Natural killer cell (primary cell): ENCODE measurements at regions not wholly inside any gene's neighbourhood (a gene's known extent, or its start where the extent isn't known, plus 50 kb on each side); places are given as distances from the start of the nearest gene placed in this dataset.

Experiments
- ATAC-seq, 3 donors: fragments of 150-1000 bp in 2 of 3; fragments of 200-7000 bp in 1 of 3; cut with Tn5 transposase; 1 replicate in 1 of 3; 2 replicates in 2 of 3; pipeline ENCODE4 v1.10.0; 2021; ENCODE audit warnings: mild to moderate bottlenecking in 2 of 3, moderate library complexity in 2 of 3
- DNase-seq, 2 donors: peaks; one replicate each; pipeline versions ENCODE4 v3.0.0 to v3.0.0-alpha.2; 2013 to 2021; ENCODE audit warnings: mixed read lengths in 1 of 2
- H3K27ac ChIP-seq: one replicate; pipeline ENCODE4 v1.5.1; 2013; ENCODE audit warnings: mild to moderate bottlenecking, low read length
- H3K27me3 ChIP-seq: one replicate; pipeline ENCODE4 v1.6.1; 2013; ENCODE audit warnings: low read length; ENCODE audit not compliant: control insufficient read depth, insufficient read depth
- H3K36me3 ChIP-seq: one replicate; pipeline ENCODE4 v1.6.1; 2013; ENCODE audit warnings: low read length; ENCODE audit not compliant: control insufficient read depth, insufficient read depth
- H3K4me1 ChIP-seq: one replicate; pipeline ENCODE4 v1.6.1; 2013; ENCODE audit warnings: low read length; ENCODE audit not compliant: control insufficient read depth, insufficient read depth
- H3K4me3 ChIP-seq: one replicate; pipeline ENCODE4 v1.5.1; 2013; ENCODE audit warnings: low read length
- H3K9me3 ChIP-seq: one replicate; pipeline ENCODE4 v1.6.1; 2013; ENCODE audit warnings: low read length; ENCODE audit not compliant: control insufficient read depth, insufficient read depth
- H3K27ac Mint-ChIP-seq, 2 donors: one replicate each; pipeline ENCODE4 v1.8.0; 2022; ENCODE audit warnings: mild to moderate bottlenecking in 2 of 2, mixed read lengths in 2 of 2, moderate library complexity in 1 of 2
- H3K27me3 Mint-ChIP-seq, 2 donors: one replicate each; pipeline ENCODE4 v1.8.0; 2022; ENCODE audit warnings: low read depth in 2 of 2, mixed read lengths in 2 of 2
- H3K36me3 Mint-ChIP-seq: one replicate; pipeline ENCODE4 v1.8.0; 2022; ENCODE audit warnings: mixed read lengths
- H3K4me1 Mint-ChIP-seq, 2 donors: one replicate each; pipeline ENCODE4 v1.8.0; 2022; ENCODE audit warnings: mixed read lengths in 2 of 2
- H3K4me3 Mint-ChIP-seq: one replicate; pipeline ENCODE4 v1.8.0; 2022; ENCODE audit warnings: mild to moderate bottlenecking, moderate library complexity, mixed read lengths
- H3K9me3 Mint-ChIP-seq, 2 donors: one replicate each; pipeline ENCODE4 v1.8.0; 2022; ENCODE audit warnings: mixed read lengths in 2 of 2
- WGBS: methylation state at CpG from one replicate; pipeline ENCODE4 v1.1.7; 2013; ENCODE audit warnings: missing lambda C conversion rate; ENCODE audit not compliant: insufficient coverage; 5-methylcytosine and 5-hydroxymethylcytosine counted together
- intact Hi-C: fragments of 100-400 bp; cut with micrococcal nuclease; formaldehyde crosslinking; loops from one replicate; pipeline ENCODE4 v1.14.2; 2022
- TF ChIP-seq, protein P1 (sequence below): fragments of 200-600 bp; IDR thresholded peaks from one replicate; pipeline ENCODE4 v1.8.0; 2022; ENCODE audit warnings: antibody characterized with exemption

DNA sequence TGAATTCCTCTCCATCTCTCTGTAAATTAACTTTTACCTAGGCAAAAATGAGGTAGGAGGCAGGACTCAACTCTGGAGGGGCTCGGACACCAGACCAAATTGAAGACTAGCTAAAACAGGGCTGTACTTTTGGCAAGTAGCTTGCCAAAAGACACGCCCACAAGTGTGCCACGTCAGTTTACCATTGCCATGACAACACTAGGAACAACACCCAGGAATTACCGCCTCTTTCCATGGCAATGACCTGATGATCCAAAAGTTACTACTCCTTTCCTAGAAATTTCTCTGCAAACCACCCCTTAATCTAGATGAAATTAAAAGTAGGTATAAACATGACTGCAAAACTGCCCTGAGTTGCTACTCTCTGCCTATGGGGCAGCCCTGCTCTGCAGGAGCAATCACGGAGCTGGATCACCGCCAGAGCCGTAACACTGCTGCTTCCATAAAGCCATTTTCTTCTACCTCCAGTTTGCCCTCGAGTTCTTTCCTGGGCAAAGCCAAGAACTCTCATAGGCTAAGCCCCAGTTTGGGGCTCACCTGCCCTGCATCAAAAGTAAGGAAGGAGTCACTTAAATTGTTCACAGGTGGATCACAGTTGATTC is 66.0 kb upstream of the FAM136A start:
- DNase-seq (no peak), ATAC-seq (no peak)
- TF ChIP-seq, protein P1, sequence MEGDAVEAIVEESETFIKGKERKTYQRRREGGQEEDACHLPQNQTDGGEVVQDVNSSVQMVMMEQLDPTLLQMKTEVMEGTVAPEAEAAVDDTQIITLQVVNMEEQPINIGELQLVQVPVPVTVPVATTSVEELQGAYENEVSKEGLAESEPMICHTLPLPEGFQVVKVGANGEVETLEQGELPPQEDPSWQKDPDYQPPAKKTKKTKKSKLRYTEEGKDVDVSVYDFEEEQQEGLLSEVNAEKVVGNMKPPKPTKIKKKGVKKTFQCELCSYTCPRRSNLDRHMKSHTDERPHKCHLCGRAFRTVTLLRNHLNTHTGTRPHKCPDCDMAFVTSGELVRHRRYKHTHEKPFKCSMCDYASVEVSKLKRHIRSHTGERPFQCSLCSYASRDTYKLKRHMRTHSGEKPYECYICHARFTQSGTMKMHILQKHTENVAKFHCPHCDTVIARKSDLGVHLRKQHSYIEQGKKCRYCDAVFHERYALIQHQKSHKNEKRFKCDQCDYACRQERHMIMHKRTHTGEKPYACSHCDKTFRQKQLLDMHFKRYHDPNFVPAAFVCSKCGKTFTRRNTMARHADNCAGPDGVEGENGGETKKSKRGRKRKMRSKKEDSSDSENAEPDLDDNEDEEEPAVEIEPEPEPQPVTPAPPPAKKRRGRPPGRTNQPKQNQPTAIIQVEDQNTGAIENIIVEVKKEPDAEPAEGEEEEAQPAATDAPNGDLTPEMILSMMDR, result no peak
- WGBS, result 88% methylated on average over 8 of the region's 8 CpGs
- H3K9me3 ChIP-seq, result no peaks in the 10 kb centered on the region
- no peak overlapping the region for H3K4me3 ChIP-seq
- no peak overlapping the region for H3K27ac ChIP-seq
- no peaks in the 10 kb centered on the region for H3K27me3 Mint-ChIP-seq
- H3K4me1 ChIP-seq, result no peaks in the 10 kb centered on the region
- no peak overlapping the region for H3K4me3 Mint-ChIP-seq
- intact Hi-C loops, result no loop called here
- H3K9me3 Mint-ChIP-seq, result no peaks in the 10 kb centered on the region
- no peaks in the 10 kb centered on the region for H3K36me3 Mint-ChIP-seq
- peaks cover 0 to 4% of the 10 kb centered on the region in 2 donors for H3K4me1 Mint-ChIP-seq
- no peaks in the 10 kb centered on the region for H3K36me3 ChIP-seq
- H3K27ac Mint-ChIP-seq, result no peak overlapping the region
- no peaks in the 10 kb centered on the region for H3K27me3 ChIP-seq

DNA sequence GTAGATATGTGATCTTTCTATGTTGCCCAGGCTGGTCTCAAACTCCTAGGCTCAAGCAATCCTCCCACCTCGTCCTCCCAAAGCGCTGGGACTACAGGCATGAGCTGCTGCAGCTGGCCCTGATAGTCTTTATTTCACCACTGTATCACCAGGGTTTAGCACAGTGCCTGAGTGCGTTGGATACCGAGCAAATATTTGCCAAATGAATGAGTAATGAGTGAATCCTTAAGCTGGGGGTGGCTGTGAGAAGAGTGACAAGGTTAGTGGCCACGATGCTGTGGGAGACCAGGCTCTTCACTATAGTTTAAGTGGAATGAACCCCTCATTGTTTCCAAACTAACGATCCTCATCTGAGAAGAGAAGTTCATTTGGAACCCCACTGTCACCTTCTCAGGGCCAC is 60.8 kb upstream of the FAM136A start:
- no peaks in the 10 kb centered on the region for H3K36me3 ChIP-seq
- H3K4me1 ChIP-seq, result no peaks in the 10 kb centered on the region
- Mint-ChIP-seq H3K36me3 (no peaks in the 10 kb centered on the region), H3K9me3 (no peaks in the 10 kb centered on the region), H3K4me1 (peaks cover 0 to 4% of the 10 kb centered on the region in 2 donors), H3K4me3 (no peak overlapping the region), H3K27ac (no peak overlapping the region), H3K27me3 (peaks cover 5 to 6% of the 10 kb centered on the region in 2 donors)
- intact Hi-C loops, result no loop called here
- TF ChIP-seq, protein P1, result no peak
- DNase-seq, result no peak
- whole genome bisulfite sequencing, result 91% methylated on average over 6 of the region's 6 CpGs
- no peak overlapping the region for H3K27ac ChIP-seq
- H3K27me3 ChIP-seq, result no peaks in the 10 kb centered on the region
- H3K4me3 ChIP-seq, result no peak overlapping the region
- H3K9me3 ChIP-seq, result no peaks in the 10 kb centered on the region
- ATAC-seq, result no peak

DNA sequence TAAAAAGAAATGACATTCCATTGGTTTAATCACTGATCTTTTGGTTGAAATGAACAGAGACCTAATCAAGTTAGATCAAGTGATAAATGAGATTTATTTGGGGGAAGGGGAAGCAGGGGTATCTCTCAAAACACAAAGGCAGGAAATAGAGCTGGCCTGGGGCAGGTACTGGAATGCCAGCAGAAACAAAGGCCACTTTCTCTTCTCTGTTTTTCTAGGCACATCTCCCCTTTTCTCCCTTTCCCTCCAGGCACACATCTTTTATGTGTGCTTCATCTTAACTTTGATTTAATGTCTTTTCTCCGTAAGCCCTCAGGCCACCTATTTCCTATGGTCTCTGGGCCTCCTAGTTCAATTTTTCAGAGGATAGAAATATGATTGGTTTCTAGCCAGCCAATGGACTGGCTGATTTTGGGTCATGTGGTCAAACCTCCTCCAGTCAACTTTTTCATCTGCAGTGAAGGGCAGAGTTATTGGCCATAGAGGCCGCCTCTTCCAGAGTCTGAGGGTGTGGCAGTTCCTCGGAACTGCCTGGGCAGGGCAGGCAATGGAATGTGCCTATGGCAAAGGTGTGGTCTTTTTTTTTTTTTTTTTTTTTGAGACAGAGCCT is 58.9 kb upstream of the FAM136A start:
- DNase-seq (no peak), ATAC-seq (no peak)
- Mint-ChIP-seq H3K27me3 (peaks cover 17 to 22% of the 10 kb centered on the region in 2 donors), H3K27ac (no peak overlapping the region), H3K4me1 (peaks cover 0 to 4% of the 10 kb centered on the region in 2 donors), H3K4me3 (no peak overlapping the region), H3K36me3 (no peaks in the 10 kb centered on the region), H3K9me3 (no peaks in the 10 kb centered on the region)
- no peak overlapping the region for H3K4me3 ChIP-seq
- intact Hi-C loops, result no loop called here
- TF ChIP-seq, protein P1, result no peak
- H3K36me3 ChIP-seq, result no peaks in the 10 kb centered on the region
- WGBS, result 82% methylated on average over 1 of the region's 3 CpGs
- H3K4me1 ChIP-seq, result no peaks in the 10 kb centered on the region
- no peaks in the 10 kb centered on the region for H3K9me3 ChIP-seq
- no peak overlapping the region for H3K27ac ChIP-seq
- no peaks in the 10 kb centered on the region for H3K27me3 ChIP-seq

DNA sequence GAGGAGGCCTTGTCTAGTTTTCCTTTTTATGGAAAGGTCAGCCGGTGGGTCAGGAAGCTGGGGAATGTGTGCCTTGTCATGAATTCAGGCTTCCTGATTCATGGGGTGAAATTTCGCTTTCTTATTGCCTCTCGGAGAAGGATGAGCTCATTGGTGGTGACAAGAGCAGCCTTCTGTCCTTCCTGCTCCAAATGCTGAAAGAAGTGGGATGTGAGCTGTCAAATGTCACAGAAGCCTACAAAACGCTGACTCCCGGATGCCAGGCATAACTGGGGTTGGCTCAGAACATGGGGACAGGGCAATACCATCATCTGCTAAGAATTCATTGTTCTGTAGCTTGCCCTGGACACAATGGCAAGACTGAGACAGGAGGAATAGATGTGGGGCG is 55.8 kb upstream of the FAM136A start:
- H3K27me3 Mint-ChIP-seq, result peaks cover 24 to 34% of the 10 kb centered on the region in 2 donors
- H3K27me3 ChIP-seq, result no peaks in the 10 kb centered on the region
- no peak overlapping the region for H3K4me3 ChIP-seq
- H3K27ac Mint-ChIP-seq, result no peak overlapping the region
- H3K36me3 Mint-ChIP-seq, result no peaks in the 10 kb centered on the region
- intact Hi-C loops, result no loop called here
- TF ChIP-seq, protein P1, result no peak
- DNase-seq (no peak), ATAC-seq (no peak)
- H3K9me3 ChIP-seq, result no peaks in the 10 kb centered on the region
- H3K9me3 Mint-ChIP-seq, result no peaks in the 10 kb centered on the region
- H3K4me1 Mint-ChIP-seq, result no peaks in the 10 kb centered on the region
- WGBS, result 64% methylated on average over 6 of the region's 6 CpGs
- H3K4me3 Mint-ChIP-seq, result no peak overlapping the region
- no peaks in the 10 kb centered on the region for H3K4me1 ChIP-seq
- no peak overlapping the region for H3K27ac ChIP-seq
- H3K36me3 ChIP-seq, result no peaks in the 10 kb centered on the region
